ENCODE measurements at regions not wholly inside any gene's neighbourhood (a gene's known extent, or its start where the extent isn't known, plus 50 kb on each side); places are given as distances from the start of the nearest gene placed in this dataset.
A peak's percentile ranks its signal among the peaks of the same experiment; 100 is the strongest.

DNA sequence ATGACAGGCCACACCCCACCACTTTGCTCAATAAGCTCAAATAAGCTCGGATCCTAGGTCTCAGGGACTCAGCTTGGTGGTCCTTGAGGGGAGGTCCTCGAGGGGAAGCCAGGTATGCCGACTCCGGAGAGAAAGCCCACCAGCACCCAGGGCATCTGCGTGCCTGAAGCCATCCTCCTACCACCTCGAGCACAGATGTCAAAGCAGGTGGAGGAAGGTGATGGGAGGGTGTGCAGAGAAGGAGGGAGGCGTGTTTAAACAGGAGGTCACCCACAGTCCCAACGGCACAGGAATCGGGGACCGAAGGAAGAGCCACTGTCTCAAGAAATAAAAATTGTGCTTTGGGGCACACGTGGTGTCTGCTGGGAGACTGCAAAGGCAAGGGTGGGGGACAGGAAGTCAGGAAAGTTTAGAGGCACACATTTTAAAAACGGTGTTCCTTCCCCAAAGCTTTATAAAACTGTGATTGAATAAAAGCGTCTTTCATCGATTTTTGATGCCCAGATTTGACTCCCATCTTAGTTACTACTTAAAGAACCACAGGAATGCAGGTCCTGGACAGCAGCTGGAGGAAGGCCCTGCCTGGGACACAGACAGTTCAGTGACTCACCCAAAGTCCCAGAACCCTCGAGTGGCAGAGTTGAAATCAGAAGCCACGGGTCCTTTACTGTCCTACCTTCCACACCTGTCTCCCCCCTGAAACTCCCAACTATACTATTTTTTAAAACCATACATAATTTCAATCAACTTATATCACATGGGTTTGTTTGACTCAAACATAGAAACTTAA lies 221.0 kb upstream of the PDE10A start:
- Histone ChIP-seq H3K27me3 (no peaks in the 10 kb centered on the region), H3K9me3 (no peaks in the 10 kb centered on the region), H3K36me3 (no peaks in the 10 kb centered on the region), H3K4me1 (no peaks in the 10 kb centered on the region), H3K27ac (no peak overlapping the region), H3K4me3 (no peak overlapping the region)
- TF ChIP-seq POLR2A (IDR thresholded peaks at IDR 0.05): no peak
- TF ChIP-seq, protein P1, sequence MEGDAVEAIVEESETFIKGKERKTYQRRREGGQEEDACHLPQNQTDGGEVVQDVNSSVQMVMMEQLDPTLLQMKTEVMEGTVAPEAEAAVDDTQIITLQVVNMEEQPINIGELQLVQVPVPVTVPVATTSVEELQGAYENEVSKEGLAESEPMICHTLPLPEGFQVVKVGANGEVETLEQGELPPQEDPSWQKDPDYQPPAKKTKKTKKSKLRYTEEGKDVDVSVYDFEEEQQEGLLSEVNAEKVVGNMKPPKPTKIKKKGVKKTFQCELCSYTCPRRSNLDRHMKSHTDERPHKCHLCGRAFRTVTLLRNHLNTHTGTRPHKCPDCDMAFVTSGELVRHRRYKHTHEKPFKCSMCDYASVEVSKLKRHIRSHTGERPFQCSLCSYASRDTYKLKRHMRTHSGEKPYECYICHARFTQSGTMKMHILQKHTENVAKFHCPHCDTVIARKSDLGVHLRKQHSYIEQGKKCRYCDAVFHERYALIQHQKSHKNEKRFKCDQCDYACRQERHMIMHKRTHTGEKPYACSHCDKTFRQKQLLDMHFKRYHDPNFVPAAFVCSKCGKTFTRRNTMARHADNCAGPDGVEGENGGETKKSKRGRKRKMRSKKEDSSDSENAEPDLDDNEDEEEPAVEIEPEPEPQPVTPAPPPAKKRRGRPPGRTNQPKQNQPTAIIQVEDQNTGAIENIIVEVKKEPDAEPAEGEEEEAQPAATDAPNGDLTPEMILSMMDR (IDR thresholded peaks at IDR 0.05): no peak
- intact Hi-C loops (cut with DNase I; ENCODE audit: low total_unique reads): no loop called here
- DNase-seq: no peak

DNA sequence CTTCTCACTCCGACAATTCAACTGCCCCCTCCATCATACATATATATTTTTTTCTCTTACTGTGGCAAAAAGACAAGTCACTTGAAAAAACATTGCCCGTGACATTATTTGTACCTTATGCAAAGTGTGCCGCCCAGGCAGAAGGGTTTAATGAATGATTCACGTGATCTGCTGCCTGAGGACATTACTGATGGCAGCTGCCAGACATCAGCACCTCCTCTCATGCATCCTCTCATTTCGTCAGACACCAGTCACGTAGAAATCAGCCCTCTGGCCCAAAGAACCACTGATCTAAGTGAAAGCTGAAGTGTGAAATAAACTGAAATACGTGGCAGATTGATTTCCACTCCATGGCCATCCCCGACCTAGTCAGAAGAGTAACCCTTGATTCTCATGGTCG lies 218.8 kb upstream of the PDE10A start:
- Histone ChIP-seq H3K9me3 (no peaks in the 10 kb centered on the region), H3K4me1 (peaks cover 2 to 6% of the 10 kb centered on the region in 2 donors), H3K36me3 (no peaks in the 10 kb centered on the region), H3K27me3 (no peaks in the 10 kb centered on the region), H3K4me3 (no peak overlapping the region), H3K27ac (no peak overlapping the region)
- TF ChIP-seq, protein P1 (IDR thresholded peaks at IDR 0.05): no peak
- TF ChIP-seq POLR2A (IDR thresholded peaks at IDR 0.05): no peak
- no peak for DNase-seq
- intact Hi-C loops (cut with DNase I; ENCODE audit: low total_unique reads): no loop called here

DNA sequence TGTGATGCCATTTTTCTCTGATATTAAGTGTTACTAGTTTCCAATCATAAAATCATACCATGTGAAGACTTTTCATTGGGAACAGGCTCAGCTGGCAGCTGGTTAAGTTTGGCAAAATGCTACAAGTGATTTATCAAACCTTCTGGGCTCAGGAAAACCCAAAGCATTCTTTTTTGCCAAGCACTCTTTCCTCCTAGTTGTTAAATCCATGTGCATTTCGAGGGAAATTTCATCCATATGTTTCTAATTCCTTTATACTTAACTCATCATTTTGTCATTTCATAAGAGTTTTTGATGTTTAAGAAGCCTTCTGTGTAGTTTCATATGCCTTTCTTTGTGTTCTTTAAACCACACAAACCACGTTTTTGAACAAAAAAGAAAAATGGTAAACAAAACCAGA lies 217.6 kb upstream of the PDE10A start:
- no peaks in the 10 kb centered on the region for H3K27me3 ChIP-seq
- no peaks in the 10 kb centered on the region for H3K9me3 ChIP-seq
- no peak for DNase-seq
- peaks cover 3 to 6% of the 10 kb centered on the region in 2 donors for H3K4me1 ChIP-seq
- H3K27ac ChIP-seq: no peak overlapping the region
- H3K36me3 ChIP-seq: no peaks in the 10 kb centered on the region
- intact Hi-C loops (cut with DNase I; ENCODE audit: low total_unique reads): no loop called here
- no peak overlapping the region for H3K4me3 ChIP-seq
- TF ChIP-seq, protein P1 (IDR thresholded peaks at IDR 0.05): no peak
- TF ChIP-seq POLR2A (IDR thresholded peaks at IDR 0.05): no peak

DNA sequence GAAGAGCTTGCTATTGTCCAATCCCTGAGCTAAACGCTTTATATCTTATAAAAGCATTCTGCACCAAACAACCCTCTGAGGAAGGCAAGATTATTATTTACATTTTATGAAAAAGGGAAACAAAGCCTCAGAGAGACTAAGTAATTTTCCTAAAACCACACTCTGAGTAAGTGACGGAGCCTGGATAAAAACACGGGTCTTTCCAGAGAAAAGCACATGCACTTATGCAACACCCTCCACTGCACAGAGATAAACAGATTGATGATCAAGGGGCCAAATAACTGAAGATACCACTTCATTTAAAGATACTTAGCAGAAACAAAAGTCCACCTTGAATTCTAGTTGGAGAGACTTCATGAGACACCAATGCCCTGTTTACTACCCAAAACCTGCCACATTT lies 214.7 kb upstream of the PDE10A start:
- no peak for DNase-seq
- intact Hi-C loops (cut with DNase I; ENCODE audit: low total_unique reads): no loop called here
- Histone ChIP-seq H3K9me3 (no peaks in the 10 kb centered on the region), H3K4me1 (peaks cover 3 to 6% of the 10 kb centered on the region in 2 donors), H3K36me3 (no peaks in the 10 kb centered on the region), H3K27ac (peak overlapping the region in 1 of 2 donors; percentile 71), H3K27me3 (no peaks in the 10 kb centered on the region), H3K4me3 (no peak overlapping the region)
- TF ChIP-seq POLR2A (IDR thresholded peaks at IDR 0.05): no peak
- TF ChIP-seq, protein P1 (IDR thresholded peaks at IDR 0.05): no peak

DNA sequence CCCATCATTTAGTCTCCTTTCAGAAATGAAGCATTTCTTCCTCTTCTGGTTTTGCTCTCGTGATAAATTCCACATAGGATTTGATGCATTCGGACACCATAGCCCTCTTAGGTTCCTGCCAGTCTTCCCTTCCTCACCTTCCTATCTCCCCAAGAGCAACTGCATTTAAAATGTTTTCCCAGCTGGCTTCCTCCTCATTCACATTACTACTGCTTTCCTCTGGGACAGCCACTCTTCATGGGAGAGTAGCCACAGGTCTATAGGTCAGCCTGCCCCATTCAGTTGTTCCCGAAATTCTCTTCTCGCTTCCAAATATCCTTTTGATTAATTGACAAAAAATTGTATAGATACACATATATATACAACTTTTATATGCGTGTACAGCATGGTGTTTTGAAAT lies 214.2 kb upstream of the PDE10A start:
- Histone ChIP-seq H3K36me3 (no peaks in the 10 kb centered on the region), H3K27ac (peak overlapping the region; percentile 69 to 71), H3K27me3 (no peaks in the 10 kb centered on the region), H3K4me3 (no peak overlapping the region), H3K4me1 (peaks cover 3 to 6% of the 10 kb centered on the region in 2 donors), H3K9me3 (no peaks in the 10 kb centered on the region)
- no peak for TF ChIP-seq POLR2A (IDR thresholded peaks at IDR 0.05)
- TF ChIP-seq, protein P1 (IDR thresholded peaks at IDR 0.05): no peak
- intact Hi-C loops (cut with DNase I; ENCODE audit: low total_unique reads): no loop called here
- DNase-seq: no peak

Data from uterus (tissue), 3 donors.